GM12878 (cell line): ENCODE measurements at regions not wholly inside any gene's neighbourhood (a gene's known extent, or its start where the extent isn't known, plus 50 kb on each side); places are given as distances from the start of the nearest gene placed in this dataset.

ENCODE experiments used
- ATAC-seq: fragments of 200-7000 bp; cut with Tn5 transposase; 3 replicates; pipeline ENCODE4 v1.9.1; 2020; ENCODE audit warnings: mild to moderate bottlenecking, moderate library complexity
- BruUV-seq: library from RNA; stranded (reverse); fragments of 400-500 nt; replicated peaks from 2 replicates; lab custom pipeline; 2021; lab: Mats Ljungman, UMichigan
- CTCF ChIA-PET: fragments of 300-600 bp; sonication (Branson Sonifier 250); formaldehyde crosslinking; extraction: SDS; loops from one replicate; lab custom pipeline; 2021; ENCODE audit warnings: inconsistent platforms; lab: Yijun Ruan, JAX
- POLR2A ChIA-PET: fragments of 350-600 bp; formaldehyde crosslinking; extraction: SDS; loops from one replicate; lab custom pipeline; 2021; ENCODE audit warnings: inconsistent platforms; lab: Charles Lee
- RAD21 ChIA-PET: fragments of 300-600 bp; sonication (Branson Sonifier 250); formaldehyde crosslinking; loops from one replicate; lab custom pipeline; 2023; ENCODE audit warnings: antibody characterized with exemption; ENCODE audit not compliant: unreplicated experiment; lab: Charles Lee
- SMC1A ChIA-PET: fragments of 300-600 bp; sonication (Branson Sonifier 250); formaldehyde crosslinking; loops from one replicate; lab custom pipeline; 2023; ENCODE audit not compliant: unreplicated experiment, uncharacterized antibody; lab: Charles Lee
- DNase-seq: peaks from one replicate; pipeline ENCODE4 v3.0.0-alpha.2; 2011; ENCODE audit warnings: low read depth, low spot score
- FAIRE-seq: peaks from 3 replicates; lab custom pipeline; 2011; peaks lifted over from hg19 to GRCh38; lab: Jason Lieb, UNC
- H2AFZ ChIP-seq: 2 replicates; pipeline ENCODE4 v1.6.0; 2011; ENCODE audit warnings: low read depth, low read length, control low read depth; ENCODE audit not compliant: control insufficient read depth
- H3K27ac ChIP-seq: 2 replicates; pipeline ENCODE4 v1.5.1; 2011; ENCODE audit warnings: control low read depth; ENCODE audit not compliant: control insufficient read depth, insufficient read depth
- H3K27me3 ChIP-seq, 2 experiments: replicated peaks in 1 of 2; 2 replicates each; pipeline versions ENCODE4 v1.6.0 to v1.6.1; 2011; ENCODE audit warnings: low read length in 1 of 2; ENCODE audit not compliant: control insufficient read depth in 2 of 2, insufficient read depth in 2 of 2
- H3K36me3 ChIP-seq, 2 experiments: 2 replicates each; pipeline ENCODE4 v1.5.1; 2011; ENCODE audit warnings: low read length in 1 of 2; ENCODE audit not compliant: control insufficient read depth in 2 of 2, insufficient read depth in 2 of 2
- H3K4me1 ChIP-seq: 2 replicates; pipeline ENCODE4 v1.6.1; 2011; ENCODE audit warnings: mild to moderate bottlenecking, low read length, moderate library complexity, mixed read lengths; ENCODE audit not compliant: control insufficient read depth, insufficient read depth
- H3K4me2 ChIP-seq: 2 replicates; pipeline ENCODE4 v1.6.0; 2011; ENCODE audit warnings: control low read depth; ENCODE audit not compliant: control insufficient read depth, insufficient read depth
- H3K4me3 ChIP-seq: fragments of 200-600 bp; sonication (generic); 2 replicates; pipeline ENCODE4 v1.5.1; 2016
- H3K79me2 ChIP-seq: 2 replicates; pipeline ENCODE4 v1.6.0; 2011; ENCODE audit warnings: low read length; ENCODE audit not compliant: control insufficient read depth, insufficient read depth
- H3K9ac ChIP-seq: 2 replicates; pipeline ENCODE4 v1.8.0; 2011; ENCODE audit warnings: low read length, control low read depth, mixed read lengths; ENCODE audit not compliant: control insufficient read depth, insufficient read depth
- H3K9me3 ChIP-seq: replicated peaks from 3 replicates; pipeline ENCODE4 v1.5.1; 2011; ENCODE audit warnings: mild to moderate bottlenecking, low read length; ENCODE audit not compliant: control insufficient read depth, insufficient read depth
- H4K20me1 ChIP-seq: 2 replicates; pipeline ENCODE4 v1.6.0; 2011; ENCODE audit not compliant: control insufficient read depth, insufficient read depth
- BACH1 ChIP-seq: fragments of 450-650 bp; IDR thresholded peaks from 2 replicates; pipeline ENCODE4 v1.6.1; 2017; ENCODE audit warnings: mild to moderate bottlenecking, borderline replicate concordance
- BCL11A ChIP-seq: IDR thresholded peaks from 2 replicates; pipeline ENCODE4 v1.6.1; 2011; ENCODE audit warnings: low read depth, low read length
- BCL3 ChIP-seq: IDR thresholded peaks from 2 replicates; pipeline ENCODE4 v1.6.1; 2011; ENCODE audit warnings: borderline replicate concordance, low read depth, mild to moderate bottlenecking, moderate library complexity, low read length; ENCODE audit not compliant: insufficient read depth, poor library complexity, severe bottlenecking
- BMI1 ChIP-seq: fragments of 450-650 bp; IDR thresholded peaks from 2 replicates; pipeline ENCODE4 v1.6.1; 2016; ENCODE audit warnings: mild to moderate bottlenecking, moderate library complexity, borderline replicate concordance
- CTCF ChIP-seq, 3 experiments: IDR thresholded peaks in 2 of 3; conservative IDR thresholded peaks in 1 of 3; 2 replicates each; pipeline ENCODE4 v1.5.1; 2011; ENCODE audit warnings: low read depth in 3 of 3, low read length in 3 of 3, mild to moderate bottlenecking in 3 of 3, control low read depth in 2 of 3, moderate library complexity in 2 of 3, inconsistent platforms in 1 of 3, mixed read lengths in 1 of 3; ENCODE audit not compliant: control insufficient read depth in 2 of 3, insufficient read depth in 1 of 3; ENCODE audit errors: extremely low read depth in 1 of 3
- ESRRA ChIP-seq: IDR thresholded peaks from 2 replicates; pipeline ENCODE4 v1.6.1; 2012; ENCODE audit warnings: mild to moderate bottlenecking, low read length, improper control_type of control experiment
- JUNB ChIP-seq: IDR thresholded peaks from 2 replicates; pipeline ENCODE4 v1.6.1; 2016; ENCODE audit warnings: antibody characterized with exemption, mild to moderate bottlenecking
- POLR2A ChIP-seq: IDR thresholded peaks from 2 replicates; pipeline ENCODE4 v1.6.1; 2011; ENCODE audit warnings: low read depth, mild to moderate bottlenecking, low read length
- SKIL ChIP-seq: fragments of 450-650 bp; IDR thresholded peaks from 2 replicates; pipeline ENCODE4 v1.6.1; 2017; ENCODE audit warnings: mild to moderate bottlenecking, low read depth, inconsistent platforms; ENCODE audit not compliant: poor library complexity, severe bottlenecking
- SMAD1 ChIP-seq: fragments of 450-650 bp; IDR thresholded peaks from 2 replicates; pipeline ENCODE4 v1.6.1; 2018; ENCODE audit warnings: mild to moderate bottlenecking, low read depth; ENCODE audit not compliant: partially characterized antibody
- SP1 ChIP-seq: IDR thresholded peaks from one replicate; pipeline ENCODE4 v1.6.1; 2011; ENCODE audit warnings: low read depth, low read length
- YY1 ChIP-seq: IDR thresholded peaks from 2 replicates; pipeline ENCODE4 v1.6.1; 2011; ENCODE audit warnings: low read depth, mild to moderate bottlenecking, low read length
- ZNF622 ChIP-seq: fragments of 450-650 bp; IDR thresholded peaks from 2 replicates; pipeline ENCODE4 v1.6.1; 2017; ENCODE audit warnings: mild to moderate bottlenecking, inconsistent platforms
- WGBS: methylation state at CpG from one replicate; pipeline ENCODE4 v1.1.6; 2016; ENCODE audit warnings: low lambda C conversion rate; ENCODE audit not compliant: insufficient replicate concordance, insufficient coverage; ENCODE audit errors: missing lambda C conversion rate; 5-methylcytosine and 5-hydroxymethylcytosine counted together
- in situ Hi-C: fragments of 300-500 bp; cut with MboI; formaldehyde crosslinking; loops from 9 replicates; pipeline ENCODE4 v1.14.3; 2018; ENCODE audit warnings: mixed read lengths
- intact Hi-C: fragments of 100-400 bp; cut with micrococcal nuclease; formaldehyde crosslinking; loops from one replicate; pipeline ENCODE4 v1.14.2; 2022; ENCODE audit not compliant: unreplicated experiment

- H2AFZ ChIP-seq: no peak overlapping the region
- H3K4me2 ChIP-seq: no peak overlapping the region
- ChIA-PET SMC1A (interaction anchor here (0.6 kb wide), 1 partner anchor 456 kb away, joined by 3 read pairs; no protein-coding TSS in a partner anchor), CTCF (no interaction called here), RAD21 (no interaction called here), POLR2A (no interaction called here)
- no peaks in the 10 kb centered on the region for H4K20me1 ChIP-seq
- no TSS peak for BruUV-seq
- no peak overlapping the region for H3K9ac ChIP-seq
- H3K4me3 ChIP-seq: no peak overlapping the region
- no peaks in the 10 kb centered on the region for H3K36me3 ChIP-seq
- H3K4me1 ChIP-seq: no peaks in the 10 kb centered on the region
- H3K27me3 ChIP-seq: no peaks in the 10 kb centered on the region
- WGBS: 33% methylated on average over 7 of the region's 7 CpGs
- no peaks in the 10 kb centered on the region for H3K79me2 ChIP-seq
- intact Hi-C loops: no loop called here
- H3K9me3 ChIP-seq: no peaks in the 10 kb centered on the region; the same call in 2 of the 3 replicates
- no peak for DNase-seq
- no peak for ATAC-seq
- TF ChIP-seq ESRRA (no peak), BCL11A (no peak), CTCF (IDR thresholded peaks at IDR 0.05 in 2 of 3, conservative IDR thresholded peaks at IDR 0.05 in 1 of 3; ENCODE audit: control insufficient read depth in 2 of 3, extremely low read depth in 1 of 3, insufficient read depth in 1 of 3, low read depth in 3 of 3, low read length in 3 of 3) (no peak), BACH1 (no peak), SKIL (no peak), POLR2A (no peak), BCL3 (no peak), BMI1 (no peak), SMAD1 (no peak), YY1 (no peak), JUNB (no peak), ZNF622 (no peak), SP1 (no peak)
- no peak overlapping the region for H3K27ac ChIP-seq
- in situ Hi-C loops: loop anchor here (5.0 kb wide), 1 partner anchor 50 kb away; no protein-coding TSS in a partner anchor
- FAIRE-seq: no peak
Measured at GRCh38 chr13:110017379-110017778, 231.0 kb upstream of the IRS2 start.
